Stimulated activated CD8-positive, alpha-beta memory T cell treated with anti-CD3 and anti-CD28 coated beads, Interleukin-4, amount 100 ng/mL, for 1 hour (primary cell): ENCODE measurements at regions not wholly inside any gene's neighbourhood (a gene's known extent, or its start where the extent isn't known, plus 50 kb on each side); places are given as distances from the start of the nearest gene placed in this dataset.
"Not testable (repeated sequence)": the region's sequence is repeated elsewhere in the genome, so short reads cannot be mapped to it uniquely, and the experiment has no call there.

ENCODE experiments used
- DNase-seq, 2 donors: peaks; one replicate each; pipeline ENCODE4 v3.0.0-alpha.2; 2020; ENCODE audit warnings: low read depth in 2 of 2, low spot score in 1 of 2

DNA sequence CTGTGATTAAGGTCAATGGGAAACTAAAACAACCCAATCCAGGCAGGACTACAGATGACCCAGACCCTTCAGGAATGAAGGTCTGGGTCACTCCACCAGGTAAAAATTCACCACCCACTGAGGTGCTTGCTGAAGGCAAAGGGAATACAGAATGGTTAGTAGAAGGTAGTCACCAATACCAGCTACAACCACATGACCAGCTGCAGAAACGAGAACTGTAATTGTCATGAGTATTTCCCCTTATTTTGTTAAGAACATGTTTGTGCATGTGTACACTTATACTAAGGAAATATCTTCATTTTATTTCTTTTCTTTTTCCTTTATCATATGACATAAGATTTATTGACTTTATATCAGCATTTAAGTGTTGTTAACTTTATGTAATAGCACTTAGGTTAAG is 126.1 kb upstream of the ZC3H12C start:
- not testable (repeated sequence) for DNase-seq

DNA sequence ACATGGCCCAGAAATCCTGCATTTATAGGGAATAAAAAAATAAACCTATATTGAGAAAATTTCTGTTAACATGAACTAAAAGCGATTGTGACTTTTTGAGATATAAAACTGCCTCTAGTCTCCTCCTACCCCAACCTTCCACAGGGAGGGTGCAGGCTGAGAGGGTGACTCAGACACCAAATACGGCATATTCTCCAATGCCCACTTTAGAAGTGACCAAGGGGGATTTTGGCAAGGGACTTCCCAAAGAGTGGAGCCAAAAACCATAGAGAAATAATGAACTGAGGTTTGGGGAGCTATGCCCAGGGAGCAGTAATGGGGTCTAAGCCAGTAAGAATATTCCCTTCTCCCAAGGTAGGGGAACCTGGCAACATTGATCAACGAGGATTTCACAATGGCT is 124.9 kb upstream of the ZC3H12C start:
- no peak for DNase-seq

- no peak for DNase-seq
Observed at GRCh38 chr11:109968781-109969180, 124.4 kb upstream of the ZC3H12C start.

GRCh38 chr11:109970516-109971183 is 122.5 kb upstream of the ZC3H12C start:
- no peak for DNase-seq

- no peak for DNase-seq
Observed at GRCh38 chr11:109971184-109971523, 122.0 kb upstream of the ZC3H12C start.

DNA sequence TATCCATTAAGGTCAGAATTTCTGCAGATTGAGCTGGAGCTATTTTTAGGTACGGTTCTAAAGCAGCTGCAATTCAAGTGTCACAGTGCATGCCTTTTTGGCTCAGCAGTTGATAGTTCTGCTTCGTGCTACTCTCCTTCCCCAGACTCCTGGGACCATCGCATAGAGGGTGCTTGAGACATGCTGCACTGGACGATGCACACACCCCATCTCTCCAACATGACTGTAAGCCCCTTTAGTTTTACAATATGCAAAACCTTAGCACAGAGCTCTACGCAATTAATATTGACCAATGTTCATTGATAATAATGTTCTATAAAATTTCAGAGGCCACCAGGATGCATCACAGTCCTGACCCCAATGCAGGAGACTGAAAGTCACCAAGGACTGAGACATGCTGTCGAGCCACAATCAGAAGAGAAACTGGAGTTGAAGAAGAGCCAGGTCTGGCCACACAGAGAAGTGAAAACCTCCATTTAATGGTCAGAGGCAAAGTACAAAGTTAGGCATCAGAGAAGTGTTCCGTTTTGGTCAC is 120.9 kb upstream of the ZC3H12C start:
- DNase-seq: no peak

GRCh38 chr11:109972939-109973338 is 120.3 kb upstream of the ZC3H12C start:
- no peak for DNase-seq

GRCh38 chr11:109973486-109973885 is 119.7 kb upstream of the ZC3H12C start:
- no peak for DNase-seq

DNA sequence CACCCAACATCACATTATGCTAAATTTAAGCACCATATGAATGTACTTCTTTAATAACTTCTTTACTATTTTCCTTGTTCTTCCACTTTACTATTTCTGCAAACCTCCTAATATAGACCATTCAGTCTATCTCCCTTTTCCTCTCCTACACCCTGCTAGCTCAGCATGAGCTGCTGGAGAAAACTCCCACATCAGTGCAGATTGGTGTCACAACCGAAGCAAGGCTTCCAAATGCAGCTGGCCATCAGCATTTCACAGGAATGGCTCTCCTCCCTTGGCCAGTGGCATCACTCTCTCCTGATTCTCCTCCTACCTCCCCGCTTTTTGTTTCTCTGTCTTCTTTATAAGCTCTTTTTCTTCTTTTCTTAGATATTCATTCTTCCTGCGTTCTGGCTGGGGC is 118.7 kb upstream of the ZC3H12C start:
- no peak for DNase-seq

GRCh38 chr11:109978895-109979294 is 114.3 kb upstream of the ZC3H12C start:
- DNase-seq: no peak

- DNase-seq: no peak
Observed at GRCh38 chr11:109981031-109981636, 112.1 kb upstream of the ZC3H12C start.

- DNase-seq: no peak
Observed at GRCh38 chr11:109983358-109983757, 109.8 kb upstream of the ZC3H12C start.

GRCh38 chr11:109984634-109985289 is 108.4 kb upstream of the ZC3H12C start:
- DNase-seq: no peak

- DNase-seq: no peak
Observed at GRCh38 chr11:109986488-109986887, 106.7 kb upstream of the ZC3H12C start.

DNA sequence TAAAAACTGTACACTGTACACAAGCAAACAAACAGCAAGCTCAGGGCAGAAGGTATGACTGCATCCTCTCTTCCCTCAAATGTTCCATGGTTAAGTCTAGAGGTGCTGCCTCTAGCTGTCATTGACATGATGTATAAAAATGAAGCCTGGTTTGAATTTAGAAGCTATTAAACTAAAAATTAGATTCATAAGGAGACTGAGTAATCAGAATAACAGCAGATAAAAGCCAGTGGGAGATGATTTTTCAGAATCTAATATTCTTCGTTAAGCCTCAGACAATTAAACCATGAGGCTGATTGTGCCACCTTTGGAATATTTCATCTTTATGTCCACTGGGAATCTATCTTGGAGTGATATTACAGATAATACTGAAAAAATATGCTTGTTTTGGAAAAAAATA is 101.4 kb upstream of the ZC3H12C start:
- DNase-seq: no peak

DNA sequence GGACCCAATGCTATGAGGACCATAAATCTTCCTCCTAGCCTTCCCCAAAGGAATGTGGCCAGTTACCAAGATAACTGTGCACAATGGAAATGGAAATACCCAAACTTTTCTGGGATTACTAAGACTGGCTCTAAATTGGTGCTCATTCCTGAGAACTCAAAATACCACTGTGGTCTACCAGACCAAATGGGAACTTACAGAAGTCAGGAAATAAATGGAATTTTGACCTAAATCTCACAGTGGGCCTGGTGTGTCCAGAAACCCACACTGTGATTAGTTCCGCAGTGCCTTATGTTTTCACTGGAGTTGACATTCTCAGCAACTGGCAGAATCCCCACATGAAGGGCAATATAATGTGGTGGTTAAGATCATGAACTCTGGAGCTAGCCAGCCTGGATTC is 99.4 kb upstream of the ZC3H12C start:
- DNase-seq: no peak

GRCh38 chr11:109994907-109995306 is 98.3 kb upstream of the ZC3H12C start:
- DNase-seq: no peak

DNA sequence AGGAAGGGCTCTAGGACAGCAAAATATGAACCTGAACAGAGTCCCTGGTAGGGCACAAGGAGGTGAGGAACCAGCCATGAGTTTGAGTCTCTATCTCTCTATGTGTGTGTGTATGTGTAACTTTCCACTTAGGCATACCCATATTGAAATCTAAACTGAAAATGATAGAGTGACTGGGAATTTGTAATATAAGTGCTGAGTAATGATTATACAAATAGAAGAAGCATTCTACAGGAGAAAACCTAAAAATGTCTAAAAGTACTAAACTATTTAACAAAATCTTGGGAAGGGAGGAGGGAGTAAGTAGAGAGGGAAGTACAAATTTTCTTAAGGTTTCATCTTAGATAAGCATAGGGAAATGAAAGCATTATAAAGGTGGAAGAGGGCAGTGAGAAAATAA is 97.1 kb upstream of the ZC3H12C start:
- no peak for DNase-seq

DNA sequence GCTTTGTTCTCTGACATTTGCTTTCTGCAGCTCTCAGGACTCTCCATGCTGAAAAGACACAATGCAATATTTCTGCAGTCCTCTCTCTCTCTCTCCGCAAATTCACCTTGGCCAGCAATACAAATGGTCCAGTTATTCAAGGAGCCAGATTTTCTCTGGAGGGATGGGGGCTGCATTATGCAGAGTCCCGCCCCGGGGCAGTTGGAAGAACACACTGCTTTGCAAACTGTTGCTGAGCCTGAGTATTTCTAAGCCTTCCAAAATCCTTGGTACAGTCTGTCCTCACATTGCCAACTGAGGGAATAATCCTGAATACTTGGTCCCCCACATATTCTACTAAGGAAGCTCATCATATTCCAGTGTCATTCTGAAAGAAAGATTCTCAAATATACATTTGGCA is 94.3 kb upstream of the ZC3H12C start:
- no peak for DNase-seq

GRCh38 chr11:110000031-110000502 is 93.1 kb upstream of the ZC3H12C start:
- DNase-seq: no peak

DNA sequence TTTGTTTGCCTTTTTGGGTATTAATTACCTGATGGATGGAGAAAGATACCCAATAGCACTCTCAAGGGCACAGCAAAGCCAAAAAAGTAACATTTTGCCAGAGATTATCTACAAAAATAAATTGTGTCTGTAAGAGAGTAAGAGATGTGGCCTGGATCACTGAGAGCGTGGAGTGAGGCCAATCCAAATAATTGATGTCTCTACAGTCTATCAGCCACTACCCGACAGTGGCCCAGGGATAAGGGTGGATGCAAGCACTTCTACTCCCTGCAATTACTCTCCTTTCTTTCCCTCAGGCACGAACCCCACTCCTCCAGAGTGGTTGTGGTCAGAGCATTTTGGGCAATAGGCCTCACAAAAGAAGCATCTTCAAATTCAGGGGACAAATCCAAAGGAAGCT is 92.3 kb upstream of the ZC3H12C start:
- DNase-seq: no peak

DNA sequence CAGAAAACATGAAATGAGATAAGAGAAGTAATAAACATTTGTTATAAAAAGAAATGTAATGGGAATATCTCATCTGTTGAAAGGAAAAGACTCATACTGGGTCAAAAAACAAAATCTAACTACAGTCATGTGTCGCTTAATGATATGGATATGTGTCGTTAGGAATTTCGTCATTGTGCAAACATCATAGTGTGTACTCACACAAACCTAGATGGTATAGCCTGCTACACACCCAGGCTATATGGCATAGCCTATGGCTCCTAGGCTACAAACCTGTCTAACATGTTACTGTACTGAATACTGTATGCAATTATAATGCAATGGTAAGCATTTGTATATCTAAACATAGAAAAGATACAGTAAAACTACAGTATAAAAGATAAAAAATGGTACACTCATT is 89.8 kb upstream of the ZC3H12C start:
- DNase-seq: no peak
